GM23248 (cell line): ENCODE measurements at regions not wholly inside any gene's neighbourhood (a gene's known extent, or its start where the extent isn't known, plus 50 kb on each side); places are given as distances from the start of the nearest gene placed in this dataset.

Experiments used
- EZH2 ChIP-seq: fragments of 200-600 bp; sonication (generic); IDR thresholded peaks from 2 replicates; pipeline ENCODE4 v1.6.1; 2018; ENCODE audit warnings: antibody characterized with exemption, mild to moderate bottlenecking; ENCODE audit not compliant: insufficient read depth, poor library complexity, severe bottlenecking
- EZH2phosphoT487 ChIP-seq: fragments of 200-600 bp; sonication (generic); IDR thresholded peaks from 2 replicates; pipeline ENCODE4 v1.6.1; 2018; ENCODE audit warnings: antibody characterized with exemption, moderate library complexity, mild to moderate bottlenecking, low read depth; ENCODE audit not compliant: insufficient read depth

GRCh38 chr6:17015144-17015543 lies 86.7 kb upstream of the STMND1 start:
- TF ChIP-seq EZH2: no peak
- TF ChIP-seq EZH2phosphoT487: no peak
